ENCODE measurements at regions not wholly inside any gene's neighbourhood (a gene's known extent, or its start where the extent isn't known, plus 50 kb on each side); places are given as distances from the start of the nearest gene placed in this dataset.

GRCh38 chr2:142535311-142535710 is 342.2 kb upstream of the KYNU start:
- no peaks in the 10 kb centered on the region for H3K9me1 ChIP-seq (replicated peaks; ENCODE audit: control insufficient read depth, extremely low read depth, insufficient read depth, low read length)
- dilution Hi-C loops (cut with MboI; ENCODE audit: extremely low pct_ligation_motif_present, low sequenced_read_pairs): no loop called here
- H3K9ac ChIP-seq (replicated peaks; ENCODE audit: extremely low read depth, insufficient read depth, low read length): no peak overlapping the region
- H3K4me1 ChIP-seq (ENCODE audit: control insufficient read depth, extremely low read depth, insufficient read depth, low read length): no peaks in the 10 kb centered on the region
- H2AFZ ChIP-seq (ENCODE audit: low read depth, low read length): no peak overlapping the region
- no peak overlapping the region for H3K27ac ChIP-seq (ENCODE audit: insufficient read depth, low read depth, low read length)
- BruUV-seq (replicated peaks): no TSS peak
- DNase-seq (ENCODE audit: low read depth, low spot score): no peak
- CTCF ChIA-PET: interaction anchor here (0.6 to 0.9 kb wide), 3 partner anchors 15 to 417 kb away, joined by 3 to 4 read pairs (median 4); no protein-coding TSS in a partner anchor
- TF ChIP-seq MAX (IDR thresholded peaks at IDR 0.05; ENCODE audit: insufficient read depth, insufficient read length): no peak
- no peak for TF ChIP-seq GATA2 (IDR thresholded peaks at IDR 0.05; ENCODE audit: insufficient read depth, insufficient read length, low read depth, low read length)
- TF ChIP-seq FOS (IDR thresholded peaks at IDR 0.05; ENCODE audit: borderline replicate concordance, insufficient read depth, low read length): no peak
- TF ChIP-seq CTCF (IDR thresholded peaks at IDR 0.05; ENCODE audit: extremely low read depth in 1 of 2, insufficient read depth in 1 of 2, low read depth in 1 of 2, low read length in 2 of 2): no peak
- TF ChIP-seq EZH2 (IDR thresholded peaks at IDR 0.05; ENCODE audit: borderline replicate concordance, low read depth, low read length, severe bottlenecking): no peak
- no peak for TF ChIP-seq POLR2AphosphoS5 (IDR thresholded peaks at IDR 0.05; ENCODE audit: insufficient read depth, low read depth, low read length)
- TF ChIP-seq JUN (IDR thresholded peaks at IDR 0.05; ENCODE audit: borderline replicate concordance, insufficient read depth, insufficient read length, low read depth): no peak
- TF ChIP-seq POLR2A (IDR thresholded peaks at IDR 0.05; ENCODE audit: low read depth, low read length): no peak
- no peak for TF ChIP-seq MYC (IDR thresholded peaks at IDR 0.05; ENCODE audit: low read depth, low read length)
- FAIRE-seq: no peak
- no peaks in the 10 kb centered on the region for H3K36me3 ChIP-seq (ENCODE audit: control insufficient read depth in 2 of 2, extremely low read depth in 1 of 2, insufficient read depth in 2 of 2, low read length in 2 of 2)
- H3K27me3 ChIP-seq (ENCODE audit: control insufficient read depth in 2 of 2, insufficient read depth in 2 of 2, low read length in 2 of 2): no peaks in the 10 kb centered on the region
- POLR2A ChIA-PET: no interaction called here
- intact Hi-C loops (cut with micrococcal nuclease): no loop called here
- H3K9me3 ChIP-seq (replicated peaks; ENCODE audit: control insufficient read depth, insufficient read depth, low read length): peaks cover 2% of the 10 kb centered on the region
- H3K4me3 ChIP-seq (replicated peaks in 1 of 3; ENCODE audit: insufficient read depth in 1 of 3, low read depth in 1 of 3, low read length in 3 of 3): no peak overlapping the region
- H4K20me1 ChIP-seq (replicated peaks; ENCODE audit: control insufficient read depth, extremely low read depth, insufficient read depth, low read length): no peaks in the 10 kb centered on the region
- H3K4me2 ChIP-seq (ENCODE audit: insufficient read depth, low read length): no peak overlapping the region
- no peaks in the 10 kb centered on the region for H3K79me2 ChIP-seq (ENCODE audit: control insufficient read depth, insufficient read depth, low read length)

Measured in endothelial cell of umbilical vein (primary cell).